ENCODE measurements at regions not wholly inside any gene's neighbourhood (a gene's known extent, or its start where the extent isn't known, plus 50 kb on each side); places are given as distances from the start of the nearest gene placed in this dataset.
"Not testable (repeated sequence)": the region's sequence is repeated elsewhere in the genome, so short reads cannot be mapped to it uniquely, and the experiment has no call there.

DNA sequence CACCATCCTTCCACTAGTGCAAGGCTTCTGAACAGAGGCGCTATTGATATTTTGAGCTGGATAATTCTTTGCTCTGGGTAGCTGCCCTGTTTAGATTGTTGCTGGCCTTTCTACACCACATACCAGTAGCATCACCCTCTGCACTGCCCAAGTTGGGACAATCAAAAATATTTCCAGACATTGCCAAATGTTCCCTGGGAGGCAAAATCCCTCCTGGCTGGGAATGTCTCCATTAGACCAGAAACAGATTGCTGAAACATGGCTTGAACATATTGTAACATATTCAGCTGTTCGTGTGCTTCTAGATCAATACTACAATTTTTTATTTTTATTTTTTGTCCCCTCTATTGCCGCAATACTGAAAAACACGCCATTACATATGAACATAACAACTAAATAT lies 174.6 kb downstream of the ABCA8 start:
- DNase-seq, result no peak

DNA sequence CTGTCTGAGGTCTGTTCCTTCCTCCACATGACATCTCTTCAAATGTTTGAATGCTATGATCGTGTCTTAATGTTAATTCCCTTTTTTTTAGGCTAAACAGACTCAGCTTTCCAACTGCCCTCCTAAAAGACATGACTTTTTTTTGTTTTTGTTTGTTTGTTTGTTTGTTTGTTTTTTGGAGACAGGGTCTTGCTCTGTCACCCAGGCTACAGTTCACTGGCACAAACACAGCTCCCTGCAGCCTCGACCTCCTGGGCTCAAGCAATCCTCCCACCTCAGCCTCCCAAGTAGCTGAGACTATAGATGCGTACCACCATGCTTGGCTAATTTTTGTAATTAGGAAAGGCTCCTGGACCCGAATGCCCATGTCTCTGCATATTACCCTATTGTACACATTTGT lies 176.5 kb downstream of the ABCA8 start:
- no peak for DNase-seq

DNA sequence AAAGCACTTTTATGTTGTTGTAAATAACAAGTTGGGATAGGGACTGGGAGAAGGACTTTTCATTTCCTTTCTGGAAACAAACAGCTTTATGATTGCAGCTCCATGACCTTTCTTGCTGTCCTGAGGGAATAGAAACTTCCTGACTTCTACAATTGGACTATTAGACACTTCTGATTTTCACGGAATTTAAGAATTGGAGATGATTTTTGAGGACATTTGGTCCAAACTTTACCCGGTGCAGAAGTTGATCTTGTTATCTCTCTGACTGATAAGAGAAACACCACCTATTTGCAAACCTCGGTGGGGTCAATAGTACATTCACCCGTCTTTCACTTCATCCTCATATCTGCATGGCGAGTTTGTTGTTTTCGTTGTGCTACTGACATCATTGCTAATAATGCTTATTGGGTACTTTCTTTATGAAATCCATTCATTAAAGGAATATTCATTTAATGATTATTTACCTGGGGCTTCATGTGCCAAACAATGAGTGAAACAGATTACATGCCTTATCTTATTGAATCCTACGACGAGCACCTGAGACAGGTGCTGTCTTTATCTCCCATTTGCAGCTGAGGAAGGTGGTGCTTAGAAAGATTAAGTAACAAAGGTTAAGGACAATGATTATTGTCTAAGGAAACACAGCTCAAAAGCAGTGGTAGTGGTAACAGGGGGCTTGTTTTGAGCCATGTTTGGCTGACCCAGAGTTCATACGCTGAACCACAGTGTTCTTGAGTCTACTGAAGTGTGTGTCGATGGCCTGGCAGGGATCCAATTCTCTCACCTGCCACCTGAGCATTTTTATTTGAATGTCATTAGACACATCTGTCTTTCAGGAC lies 176.9 kb upstream of the FAM20A start:
- no peak for DNase-seq

DNA sequence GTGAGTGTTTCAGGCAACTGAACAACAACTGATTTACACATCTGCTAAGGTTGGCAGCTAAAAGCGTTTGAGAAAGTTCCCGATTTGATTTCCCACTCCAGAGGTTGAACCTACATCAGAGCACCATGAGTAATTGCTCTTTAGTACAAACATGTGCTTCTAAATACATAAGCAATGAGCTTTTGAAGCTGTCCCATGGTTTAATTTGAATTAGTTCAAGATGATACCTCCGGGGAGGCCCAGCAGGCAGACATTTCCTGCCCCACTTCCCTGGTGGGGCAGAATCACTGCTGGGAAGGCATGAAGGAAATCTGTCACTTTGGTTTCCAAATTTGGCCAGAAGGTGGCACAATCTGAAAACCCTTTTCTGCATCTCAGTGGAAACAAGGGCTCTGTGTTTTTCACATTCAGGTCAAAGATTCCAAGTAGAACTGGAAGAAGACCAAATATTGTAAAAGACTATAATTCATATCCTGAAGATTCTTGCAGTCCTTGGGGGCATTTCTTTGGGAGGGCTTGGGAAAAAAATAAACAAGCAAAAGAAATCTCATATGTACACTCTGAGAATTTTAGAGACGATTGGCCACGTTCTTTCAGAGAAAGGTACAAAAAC lies 176.2 kb upstream of the FAM20A start:
- peak; percentile 73 for DNase-seq

DNA sequence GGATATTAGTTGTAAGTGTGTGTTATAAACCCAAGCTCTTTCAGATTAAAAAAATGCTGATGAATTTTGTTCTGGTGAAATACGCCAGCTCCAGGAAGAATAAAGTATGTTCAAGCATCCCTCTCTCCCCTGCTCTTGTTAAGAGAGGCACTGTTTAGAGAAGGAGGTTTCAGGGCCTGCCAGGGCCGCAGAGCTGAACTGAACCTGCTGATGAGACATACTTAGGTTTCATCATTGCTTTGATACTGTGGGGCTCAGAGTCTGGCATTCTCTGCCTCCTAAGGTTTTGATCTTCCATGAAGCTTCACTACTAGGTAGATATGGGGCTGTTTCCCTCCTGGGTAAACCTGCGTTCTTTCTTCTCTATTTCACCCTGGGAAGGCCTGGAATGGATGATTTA lies 175.3 kb upstream of the FAM20A start:
- no peak for DNase-seq

DNA sequence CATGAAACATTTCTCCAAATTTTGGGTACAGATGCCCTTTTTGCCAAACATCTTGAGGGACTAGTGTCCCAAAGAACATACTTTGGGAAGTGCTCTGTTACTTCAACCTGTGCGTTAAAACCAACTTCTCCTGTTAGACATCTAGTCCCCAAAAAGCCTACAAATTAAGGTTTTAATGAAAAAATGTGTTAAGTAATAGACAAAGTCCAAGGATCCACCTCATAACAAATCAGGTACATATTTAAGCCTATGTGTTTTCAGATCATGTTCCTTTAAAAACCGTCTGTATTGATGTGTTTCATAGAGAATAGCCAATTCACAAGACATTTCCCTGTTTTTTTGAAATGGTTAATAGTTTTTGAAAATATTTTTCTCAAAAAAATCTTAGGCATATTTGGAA lies 174.8 kb upstream of the FAM20A start:
- no peak for DNase-seq

DNA sequence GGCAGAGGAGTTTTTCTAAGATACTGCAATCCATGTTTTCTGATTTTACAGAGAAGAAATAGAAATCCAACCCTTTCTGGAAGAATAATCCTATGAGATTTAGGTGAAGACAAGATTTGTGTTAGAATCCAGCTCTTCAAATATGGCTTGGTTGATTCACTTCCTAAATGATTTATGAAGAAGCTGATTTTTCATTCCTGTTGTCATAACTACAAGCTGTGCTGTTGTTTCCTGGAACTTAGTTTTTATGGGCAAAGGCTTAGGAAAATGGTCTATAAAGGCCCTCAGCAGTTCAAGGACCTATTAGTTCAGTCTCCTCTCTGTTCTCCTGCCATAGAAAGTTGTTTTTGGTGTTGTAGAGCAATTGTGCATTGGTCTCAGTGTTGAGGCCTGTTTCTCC lies 174.2 kb upstream of the FAM20A start:
- no peak for DNase-seq

DNA sequence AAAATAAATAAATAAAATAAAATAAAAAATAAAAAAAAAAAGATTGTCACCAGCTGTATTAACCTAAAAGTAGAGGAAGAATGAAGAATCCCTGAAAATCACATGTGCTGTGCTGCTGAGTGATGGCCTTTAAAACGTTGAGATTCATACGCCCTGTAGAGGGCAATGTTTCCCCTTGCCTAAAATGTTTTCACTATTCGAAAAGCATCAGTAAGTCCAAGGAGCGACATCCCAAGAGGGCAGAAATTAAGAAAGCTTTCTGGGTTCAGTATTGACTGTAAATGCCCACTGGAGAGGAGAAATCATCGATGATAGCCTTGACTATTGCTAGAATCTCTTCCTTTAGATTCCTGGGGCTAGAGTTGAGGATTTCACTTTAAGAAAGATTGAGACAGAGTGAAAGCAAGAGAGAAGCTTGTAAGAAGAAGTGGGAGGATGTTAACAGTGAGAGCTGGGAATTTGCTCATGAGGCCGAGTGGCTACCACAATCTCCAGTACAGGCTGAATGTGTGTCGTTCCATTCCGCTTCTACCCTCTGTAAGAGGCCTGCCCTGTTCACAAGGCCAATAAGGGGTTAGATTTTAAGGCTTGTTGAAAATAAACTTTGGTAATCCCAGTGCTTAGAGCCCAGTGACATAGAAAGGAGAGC lies 170.8 kb upstream of the FAM20A start:
- DNase-seq, result peak; percentile 70

DNA sequence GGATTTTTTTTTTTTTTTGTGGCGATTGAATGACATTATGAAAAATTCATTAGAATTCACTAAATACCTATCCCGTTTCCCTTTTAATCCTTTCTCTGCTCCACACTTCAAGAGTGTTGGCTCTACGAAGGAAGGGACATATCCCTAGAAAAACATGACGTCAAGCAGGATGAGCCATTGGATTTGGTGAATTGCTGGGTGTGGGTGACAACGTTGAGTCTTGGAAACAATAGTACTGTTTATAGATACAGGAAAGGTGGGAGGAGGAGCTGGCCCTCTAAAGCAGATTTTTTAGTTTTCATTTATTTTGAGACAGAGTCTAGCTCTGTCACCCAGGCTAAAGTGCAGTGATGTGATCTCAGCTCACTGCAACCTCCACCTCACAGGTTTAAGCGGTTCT lies 167.6 kb upstream of the FAM20A start:
- DNase-seq, result no peak

DNA sequence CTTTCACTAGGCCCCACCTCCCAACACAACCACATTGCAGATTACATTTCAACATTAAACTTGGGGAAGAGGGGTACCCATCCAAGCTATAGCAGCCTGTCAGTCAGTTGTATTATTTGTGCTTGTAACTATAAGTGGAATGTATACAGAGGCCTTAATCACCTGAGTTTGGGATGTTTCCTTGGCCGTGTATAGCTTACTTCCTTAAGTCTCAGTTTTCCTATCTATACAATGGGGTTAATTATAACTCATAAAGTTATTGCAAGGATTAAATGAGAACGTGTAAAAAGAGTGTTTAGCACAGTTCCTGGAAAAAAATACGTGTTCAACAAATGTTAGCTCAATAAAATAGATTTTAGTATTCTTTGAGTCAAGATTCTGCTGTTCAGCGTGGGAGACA lies 165.5 kb upstream of the FAM20A start:
- no peak for DNase-seq

DNA sequence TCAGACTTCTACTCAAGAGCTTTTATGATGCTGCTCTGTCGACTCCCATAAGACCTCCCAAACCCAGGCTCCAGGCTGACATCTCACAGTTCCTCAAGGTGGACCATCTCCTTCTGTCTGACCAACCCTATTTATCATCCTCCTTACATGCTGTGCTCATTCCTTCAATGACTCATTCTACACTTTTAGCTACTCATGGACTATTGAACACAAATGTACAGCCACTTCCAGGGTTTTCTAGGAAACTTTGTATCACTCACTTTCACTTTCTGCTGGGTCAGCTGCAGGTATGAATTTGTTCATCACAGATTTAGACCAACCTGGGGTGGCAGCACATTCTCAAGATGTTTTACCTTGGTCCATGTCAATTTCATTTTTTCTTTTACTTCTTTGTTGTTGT lies 162.4 kb upstream of the FAM20A start:
- DNase-seq, result peak; percentile 10

DNA sequence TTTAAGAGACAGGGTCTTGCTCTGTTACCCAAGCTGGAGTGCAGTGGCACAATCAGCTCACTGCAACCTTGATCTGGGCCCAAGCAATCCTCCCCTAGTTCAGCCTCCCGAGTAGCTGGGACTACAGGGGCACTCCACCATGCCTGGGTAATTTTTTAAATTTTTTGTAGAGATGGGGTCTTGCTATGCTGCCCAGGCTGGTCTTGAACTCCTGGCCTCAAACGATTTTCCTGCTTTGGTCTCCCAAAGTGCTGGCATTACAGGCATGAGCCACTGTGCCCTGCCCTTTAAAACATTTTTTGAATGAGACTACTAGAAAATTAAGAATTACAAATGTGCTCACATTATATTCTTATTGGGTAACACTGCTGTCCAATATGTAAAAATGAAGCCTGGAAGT lies 161.7 kb upstream of the FAM20A start:
- no peak for DNase-seq

DNA sequence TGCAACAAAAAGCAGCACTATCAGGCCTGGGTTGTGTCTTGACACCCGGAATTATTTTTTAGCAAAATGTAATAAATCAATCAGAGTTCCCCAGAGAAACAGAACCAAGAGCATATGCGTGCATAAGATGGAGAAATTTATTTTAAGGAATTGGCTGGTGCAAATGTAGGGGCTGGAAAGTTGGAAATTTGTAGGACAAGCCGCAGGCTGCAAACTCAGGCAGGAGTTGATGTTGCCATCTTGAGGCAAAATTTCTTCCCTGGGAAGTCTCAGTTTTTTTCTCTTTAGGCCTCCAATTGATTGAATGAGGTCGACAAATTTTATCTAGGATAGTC lies 158.9 kb upstream of the FAM20A start:
- no peak for DNase-seq

DNA sequence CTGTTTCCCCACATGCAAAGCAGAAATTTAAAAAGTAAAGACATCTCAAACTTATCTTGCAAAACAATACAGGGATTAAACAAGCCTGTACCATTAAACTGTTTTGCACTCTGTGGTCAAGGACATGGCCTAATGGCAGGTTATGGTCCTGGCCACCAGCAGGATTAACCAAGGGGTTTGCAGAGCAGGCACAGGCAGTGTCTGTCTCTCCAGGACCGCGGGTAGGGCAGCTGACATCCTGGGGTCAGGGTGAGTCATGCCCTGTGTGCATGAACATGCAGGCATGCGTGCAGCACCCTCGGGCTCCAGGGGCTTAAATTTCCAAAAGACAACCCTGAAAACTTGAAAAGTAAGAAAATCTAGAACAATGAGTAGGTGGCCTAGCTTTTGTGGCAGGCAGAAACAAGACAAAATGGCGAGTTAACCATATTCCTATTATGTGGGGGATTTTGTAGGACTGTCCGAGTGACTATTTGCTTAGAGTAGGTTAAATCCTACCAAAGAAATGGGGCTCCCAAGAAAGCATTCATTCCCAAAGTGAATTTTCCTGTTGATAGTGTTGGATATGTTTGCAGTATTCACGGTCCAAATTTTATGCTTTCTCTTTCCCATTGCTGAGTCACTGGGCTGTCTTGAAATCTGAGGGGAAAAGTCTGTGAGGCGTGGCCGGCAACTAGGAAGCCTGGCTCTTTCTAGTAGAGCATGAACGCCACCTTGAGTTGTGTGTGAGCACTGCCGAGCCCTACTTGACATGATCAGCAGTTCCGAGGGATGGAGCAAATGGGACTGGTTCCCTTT lies 158.4 kb upstream of the FAM20A start:
- DNase-seq, result peak; percentile 90

DNA sequence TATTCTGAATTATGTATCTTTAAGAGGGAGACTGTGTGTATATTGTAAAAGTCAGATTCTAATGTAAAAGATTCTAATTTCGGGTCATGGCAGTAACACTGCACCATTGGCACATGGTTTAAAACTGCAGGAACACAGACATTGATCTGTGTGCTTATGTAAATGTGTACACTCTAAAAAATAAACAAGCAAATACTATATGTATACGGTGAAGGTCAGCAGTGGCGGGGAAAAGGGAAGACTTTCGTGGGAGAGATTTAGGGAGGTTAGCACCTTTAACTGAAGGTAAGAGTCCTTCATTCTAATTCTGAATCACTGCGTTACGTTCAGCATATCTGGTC lies 157.8 kb upstream of the FAM20A start:
- no peak for DNase-seq

DNA sequence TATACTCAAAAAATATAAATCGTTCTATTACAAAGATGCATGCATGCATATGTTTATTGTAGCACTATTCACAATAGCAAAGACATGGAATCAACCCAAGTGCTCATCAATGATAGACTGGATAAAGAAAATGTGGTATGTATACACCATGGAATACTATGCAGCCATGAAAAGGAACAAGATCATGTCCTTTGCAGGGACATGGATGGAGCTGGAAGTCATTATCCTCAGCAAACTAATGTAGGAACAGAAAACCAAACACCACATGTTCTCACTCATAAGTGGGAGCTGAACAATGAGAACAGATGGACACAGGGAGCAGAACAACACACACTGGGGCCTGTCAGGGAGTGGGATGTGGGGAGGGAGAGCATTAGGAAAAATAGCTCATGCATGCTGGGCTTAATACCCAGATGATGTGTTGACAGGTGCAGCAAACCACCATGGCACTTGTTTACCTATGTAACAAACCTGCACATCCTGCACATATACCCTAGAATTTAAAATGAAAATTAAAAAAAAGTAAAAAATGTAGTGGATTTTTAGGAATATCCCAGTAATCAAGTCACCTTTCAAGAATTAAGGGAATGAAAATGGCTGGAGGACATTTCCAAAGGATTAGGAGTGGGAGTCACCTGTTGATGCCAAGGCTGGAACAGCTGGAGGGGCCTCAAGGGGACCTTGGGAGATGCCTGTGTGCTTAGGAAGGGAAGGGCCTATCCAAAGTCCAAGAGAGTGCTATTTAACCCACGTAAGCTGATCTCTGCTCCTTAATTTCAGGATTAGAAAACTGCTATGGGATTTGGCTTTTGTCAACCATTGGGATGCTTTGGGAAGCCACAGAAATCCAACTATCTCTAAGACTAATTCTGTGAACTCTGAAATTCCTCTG lies 156.9 kb upstream of the FAM20A start:
- DNase-seq, result not testable (repeated sequence)

DNA sequence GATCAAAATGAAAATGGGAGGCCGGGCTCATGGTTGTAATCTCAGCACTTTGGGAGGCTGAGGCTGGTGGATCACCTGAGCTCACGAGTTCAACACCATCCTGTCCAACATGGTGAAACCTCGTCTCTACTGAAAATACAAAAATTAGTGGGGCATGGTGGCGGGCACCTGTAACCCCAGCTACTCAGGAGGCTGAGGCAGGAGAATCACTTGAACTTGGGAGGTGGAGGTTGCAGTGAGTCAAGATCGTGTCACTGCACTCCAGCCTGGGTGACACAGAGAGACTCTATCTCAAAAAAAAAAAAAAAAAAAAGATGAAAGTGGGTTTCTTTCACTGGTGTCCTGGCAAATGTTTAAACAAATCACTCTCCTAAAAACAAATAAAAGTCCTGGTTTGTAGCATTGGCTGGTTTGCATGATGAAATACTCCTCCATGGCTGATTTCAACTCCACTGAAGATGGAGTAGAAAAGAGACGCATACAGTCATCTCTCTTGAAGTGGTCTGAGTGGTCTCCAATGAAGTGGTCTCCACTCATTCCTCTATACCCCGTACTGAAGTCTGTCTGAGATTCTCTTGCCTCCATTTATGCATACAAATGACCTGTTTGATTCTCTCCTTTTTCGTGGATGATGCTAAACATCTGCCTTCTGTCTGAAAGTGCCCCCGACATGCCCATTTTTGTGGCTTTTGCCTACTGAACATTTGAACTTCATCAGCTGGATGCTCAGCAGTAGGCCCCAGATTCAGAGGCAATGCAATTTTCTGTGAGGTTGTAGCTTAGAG lies 153.0 kb upstream of the FAM20A start:
- DNase-seq, result no peak

DNA sequence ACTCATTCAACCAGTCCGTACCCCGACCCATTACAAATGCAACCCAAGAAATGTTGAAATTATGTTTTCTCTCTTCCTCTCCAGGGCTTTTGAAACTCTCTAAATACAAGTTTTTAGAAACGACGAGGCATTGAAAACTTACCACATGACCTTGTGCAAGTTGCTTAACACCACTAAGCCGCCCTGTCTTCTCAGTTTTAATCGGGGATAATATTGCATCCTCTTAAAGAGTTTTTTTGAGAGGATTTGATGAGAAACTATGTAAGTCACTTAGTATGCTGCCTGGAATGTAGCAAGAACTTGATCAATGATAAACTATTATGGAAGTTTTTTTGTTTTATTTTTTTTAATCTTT lies 149.0 kb upstream of the FAM20A start:
- DNase-seq, result no peak

DNA sequence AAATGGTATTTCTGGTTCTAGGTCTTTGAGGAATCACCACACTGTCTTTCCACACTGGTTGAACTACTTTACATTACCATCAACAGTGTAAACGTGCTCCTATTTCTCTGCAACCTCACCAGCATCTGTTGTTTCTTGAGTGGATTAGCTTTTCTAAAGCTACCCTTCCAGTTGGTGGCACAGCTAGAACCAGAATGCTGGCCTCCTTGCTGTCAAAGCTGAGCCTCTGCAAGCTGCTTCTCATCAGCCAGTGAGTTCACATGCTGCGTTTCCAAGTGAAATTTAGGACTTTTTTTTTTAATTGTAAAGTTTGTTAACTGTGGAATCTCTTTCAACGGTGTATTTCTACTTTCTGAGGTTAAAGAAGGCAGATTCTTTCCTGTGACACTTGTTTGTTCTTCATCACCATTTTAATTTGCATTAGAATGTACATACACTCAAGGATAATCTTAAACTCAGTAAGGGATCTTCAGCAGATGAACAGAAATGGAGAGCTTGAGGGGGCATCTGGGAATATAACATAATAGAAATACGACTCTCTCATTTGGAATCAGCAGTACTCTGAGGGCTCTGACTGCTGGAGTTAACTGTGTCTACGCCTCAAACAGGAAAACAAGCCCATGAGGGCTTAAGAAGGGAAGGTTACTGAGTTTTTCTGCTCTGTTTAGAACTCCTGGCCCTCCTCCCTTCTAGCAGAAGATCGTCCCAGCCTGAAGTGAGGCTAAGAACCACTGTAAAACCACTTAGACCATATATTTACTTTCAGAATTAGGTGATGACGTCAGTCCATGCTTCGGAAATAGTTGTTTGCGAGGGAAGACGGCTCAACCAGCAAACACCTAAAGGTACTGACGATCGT lies 148.4 kb upstream of the FAM20A start:
- no peak for DNase-seq

DNA sequence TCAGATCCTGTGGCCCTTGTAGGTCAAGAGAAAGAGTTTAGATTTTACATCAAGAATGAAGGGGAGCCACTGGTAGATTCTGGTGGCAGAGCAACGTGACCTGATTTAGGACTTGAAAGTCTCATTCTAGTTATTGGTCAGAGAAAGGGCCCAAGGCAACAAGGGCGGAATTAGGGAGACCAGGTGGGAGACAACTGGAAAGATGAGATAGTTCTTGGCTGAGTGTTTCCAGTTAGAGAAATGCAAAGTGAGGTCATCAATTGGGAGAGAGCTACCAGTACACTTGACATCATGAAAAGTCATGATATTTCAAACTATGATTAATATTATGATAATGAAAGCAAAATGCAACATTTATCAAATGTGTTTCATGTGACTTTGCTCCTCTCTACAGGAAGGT lies 147.2 kb upstream of the FAM20A start:
- no peak for DNase-seq
